ENCODE measurements at regions not wholly inside any gene's neighbourhood (a gene's known extent, or its start where the extent isn't known, plus 50 kb on each side); places are given as distances from the start of the nearest gene placed in this dataset.

DNA sequence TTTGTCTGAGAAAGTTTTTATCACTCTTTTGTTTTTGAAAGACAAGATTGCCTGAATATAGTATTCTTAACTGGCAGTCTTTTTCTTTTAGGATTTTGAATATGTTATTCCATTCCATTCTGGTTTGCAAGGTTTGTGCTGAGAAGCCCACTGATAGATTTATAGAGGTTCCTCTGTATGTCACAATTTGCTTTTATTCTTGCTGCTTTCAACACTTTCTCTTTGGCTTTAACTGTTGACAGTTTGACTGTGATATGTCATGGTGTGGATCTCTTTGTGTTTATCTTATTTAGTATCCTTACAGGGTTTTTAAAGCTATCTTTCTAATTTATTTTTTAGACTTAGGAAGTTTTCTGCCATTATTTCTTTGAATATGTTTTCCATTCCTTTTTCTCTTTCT is 331.2 kb upstream of the ATP11B start:
- intact Hi-C loops (cut with DNase I; ENCODE audit: low total_unique reads): no loop called here
- Histone ChIP-seq H3K9me3 (no peaks in the 10 kb centered on the region), H3K4me3 (no peak overlapping the region), H3K27ac (no peak overlapping the region), H3K4me1 (no peaks in the 10 kb centered on the region), H3K36me3 (ENCODE audit: low read depth, missing control alignments) (no peaks in the 10 kb centered on the region), H3K27me3 (no peaks in the 10 kb centered on the region)
- no peak for DNase-seq
- TF ChIP-seq, protein P1, sequence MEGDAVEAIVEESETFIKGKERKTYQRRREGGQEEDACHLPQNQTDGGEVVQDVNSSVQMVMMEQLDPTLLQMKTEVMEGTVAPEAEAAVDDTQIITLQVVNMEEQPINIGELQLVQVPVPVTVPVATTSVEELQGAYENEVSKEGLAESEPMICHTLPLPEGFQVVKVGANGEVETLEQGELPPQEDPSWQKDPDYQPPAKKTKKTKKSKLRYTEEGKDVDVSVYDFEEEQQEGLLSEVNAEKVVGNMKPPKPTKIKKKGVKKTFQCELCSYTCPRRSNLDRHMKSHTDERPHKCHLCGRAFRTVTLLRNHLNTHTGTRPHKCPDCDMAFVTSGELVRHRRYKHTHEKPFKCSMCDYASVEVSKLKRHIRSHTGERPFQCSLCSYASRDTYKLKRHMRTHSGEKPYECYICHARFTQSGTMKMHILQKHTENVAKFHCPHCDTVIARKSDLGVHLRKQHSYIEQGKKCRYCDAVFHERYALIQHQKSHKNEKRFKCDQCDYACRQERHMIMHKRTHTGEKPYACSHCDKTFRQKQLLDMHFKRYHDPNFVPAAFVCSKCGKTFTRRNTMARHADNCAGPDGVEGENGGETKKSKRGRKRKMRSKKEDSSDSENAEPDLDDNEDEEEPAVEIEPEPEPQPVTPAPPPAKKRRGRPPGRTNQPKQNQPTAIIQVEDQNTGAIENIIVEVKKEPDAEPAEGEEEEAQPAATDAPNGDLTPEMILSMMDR (IDR thresholded peaks at IDR 0.05): no peak
- TF ChIP-seq POLR2A (IDR thresholded peaks at IDR 0.05): no peak

DNA sequence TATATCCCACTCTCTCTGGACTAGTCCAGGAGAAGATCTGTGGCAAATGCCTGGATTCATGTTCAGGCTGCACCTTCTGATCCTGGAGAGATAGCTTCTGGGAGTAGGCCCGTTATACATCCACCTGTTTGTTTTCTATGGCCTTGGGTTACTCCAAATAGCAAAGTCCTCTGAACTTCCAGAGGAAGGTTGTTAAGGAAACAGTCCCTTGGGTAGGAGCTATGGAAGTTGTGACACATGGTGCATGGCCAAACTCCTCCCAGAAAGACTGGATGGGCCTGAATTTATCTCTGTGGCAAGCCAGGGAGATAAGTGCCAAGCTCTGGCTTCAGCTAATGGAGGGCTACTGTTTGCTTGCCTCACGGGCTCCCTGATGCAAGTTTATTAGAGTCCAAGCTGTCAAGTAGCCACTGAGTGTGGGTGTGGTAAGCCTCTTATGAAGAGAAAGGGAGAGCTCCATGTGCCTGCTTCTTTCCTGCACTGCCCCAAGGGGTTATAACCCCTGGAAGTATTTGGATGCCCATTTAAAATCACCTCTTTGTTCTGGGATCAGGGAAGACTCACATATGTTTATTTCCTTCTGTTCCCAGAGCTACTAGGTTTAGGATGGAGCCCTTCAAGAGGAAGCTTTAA is 328.7 kb upstream of the ATP11B start:
- H3K36me3 ChIP-seq (ENCODE audit: low read depth, missing control alignments): no peaks in the 10 kb centered on the region
- 72 to 76% methylated on average over 2 of the region's 2 CpGs for WGBS, 2 donors
- intact Hi-C loops (cut with DNase I; ENCODE audit: low total_unique reads): no loop called here

DNA sequence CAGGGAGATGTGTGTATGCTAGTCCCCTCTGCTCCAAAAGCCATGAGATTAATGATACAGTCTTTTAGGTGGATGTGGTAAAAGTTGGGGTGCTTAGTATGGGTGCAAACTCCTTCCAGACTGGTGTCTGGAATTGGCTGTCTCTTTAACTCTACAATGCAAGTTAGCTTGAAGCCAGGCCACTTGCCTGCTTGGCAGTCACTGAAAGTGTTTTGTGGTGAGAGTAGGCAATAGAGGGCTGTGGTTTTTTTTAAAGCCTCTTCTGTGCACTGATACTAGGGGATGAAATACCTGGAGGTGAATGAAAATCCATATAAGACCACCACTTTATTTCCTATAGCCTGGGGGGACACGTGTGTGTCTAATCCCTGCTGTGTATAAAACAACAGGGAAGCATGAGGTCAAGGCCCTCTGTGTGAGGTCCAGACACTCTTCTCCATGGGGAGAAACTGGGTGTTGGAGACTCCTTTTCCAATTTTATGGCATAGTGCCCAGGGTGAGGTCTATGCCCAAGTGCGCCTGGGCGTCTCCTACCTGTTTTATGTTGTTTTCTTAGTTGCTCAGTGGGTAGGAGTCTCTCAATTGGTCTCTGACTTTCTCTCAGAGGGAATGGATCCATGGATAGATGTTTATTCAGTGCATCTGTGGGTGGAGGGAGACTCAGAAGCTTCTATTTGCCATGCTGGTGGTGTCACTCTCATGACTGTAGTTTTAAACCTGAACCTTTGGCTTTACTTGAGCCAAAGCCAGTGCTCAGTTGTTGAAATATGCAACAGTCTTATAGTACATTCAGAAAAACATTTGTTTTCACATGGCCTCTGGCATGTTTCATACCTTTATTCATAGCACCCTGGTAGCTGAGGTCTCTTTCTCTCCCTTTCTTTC is 327.8 kb upstream of the ATP11B start:
- DNase-seq: no peak
- H3K4me3 ChIP-seq: no peak overlapping the region
- intact Hi-C loops (cut with DNase I; ENCODE audit: low total_unique reads): no loop called here
- H3K27me3 ChIP-seq: no peaks in the 10 kb centered on the region
- H3K27ac ChIP-seq: no peak overlapping the region
- 77 to 88% methylated on average over 3 of the region's 3 CpGs for WGBS, 2 donors
- no peaks in the 10 kb centered on the region for H3K9me3 ChIP-seq
- TF ChIP-seq, protein P1 (IDR thresholded peaks at IDR 0.05): no peak
- TF ChIP-seq POLR2A (IDR thresholded peaks at IDR 0.05): no peak
- H3K4me1 ChIP-seq: no peaks in the 10 kb centered on the region
- no peaks in the 10 kb centered on the region for H3K36me3 ChIP-seq (ENCODE audit: low read depth, missing control alignments)

More for the DNA sequence above, 328.7 kb upstream of the ATP11B start:
- no peak for DNase-seq
- Histone ChIP-seq H3K4me3 (no peak overlapping the region), H3K27ac (no peak overlapping the region), H3K9me3 (no peaks in the 10 kb centered on the region), H3K27me3 (no peaks in the 10 kb centered on the region), H3K4me1 (no peaks in the 10 kb centered on the region)
- TF ChIP-seq, protein P1 (IDR thresholded peaks at IDR 0.05): no peak
- TF ChIP-seq POLR2A (IDR thresholded peaks at IDR 0.05): no peak

DNA sequence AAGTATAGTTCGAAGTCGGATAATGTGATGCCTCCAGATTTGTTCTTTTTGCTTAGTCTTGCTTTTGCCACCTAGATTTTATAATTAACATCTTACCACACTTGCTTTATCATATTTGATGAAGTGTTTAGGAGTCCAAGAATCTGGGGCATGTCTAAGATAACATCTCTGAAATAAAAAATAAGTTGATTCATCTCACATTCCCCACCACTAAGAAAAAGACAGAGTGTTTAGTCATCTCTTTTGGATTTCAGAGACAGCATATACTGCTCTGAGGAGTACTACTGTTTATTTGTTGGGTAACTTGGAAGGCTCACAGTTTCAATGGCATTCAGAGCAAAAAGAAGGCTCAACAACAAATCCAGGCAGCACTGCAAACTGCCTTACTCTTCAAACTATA is 324.2 kb upstream of the ATP11B start:
- 93 to 97% methylated on average over 2 of the region's 2 CpGs for WGBS, 2 donors
- no peaks in the 10 kb centered on the region for H3K36me3 ChIP-seq (ENCODE audit: low read depth, missing control alignments)

More for the DNA sequence above, 324.2 kb upstream of the ATP11B start:
- Histone ChIP-seq H3K27me3 (no peaks in the 10 kb centered on the region), H3K4me3 (no peak overlapping the region), H3K4me1 (no peaks in the 10 kb centered on the region), H3K9me3 (no peaks in the 10 kb centered on the region), H3K27ac (no peak overlapping the region)
- no peak for DNase-seq
- intact Hi-C loops (cut with DNase I; ENCODE audit: low total_unique reads): no loop called here
- TF ChIP-seq, protein P1 (IDR thresholded peaks at IDR 0.05): no peak
- TF ChIP-seq POLR2A (IDR thresholded peaks at IDR 0.05): no peak

Data from testis (tissue), 2 donors.